ENCODE measurements at regions not wholly inside any gene's neighbourhood (a gene's known extent, or its start where the extent isn't known, plus 50 kb on each side); places are given as distances from the start of the nearest gene placed in this dataset.

GRCh38 chr12:107287436-107288413 is 194.4 kb upstream of the CRY1 start:
- TF ChIP-seq CTCF (IDR thresholded peaks at IDR 0.05) (no peak), POLR2AphosphoS5 (IDR thresholded peaks at IDR 0.05) (no peak), POLR2A (IDR thresholded peaks at IDR 0.05) (no peak)
